ENCODE measurements at regions not wholly inside any gene's neighbourhood (a gene's known extent, or its start where the extent isn't known, plus 50 kb on each side); places are given as distances from the start of the nearest gene placed in this dataset.
"Not testable (repeated sequence)": the region's sequence is repeated elsewhere in the genome, so short reads cannot be mapped to it uniquely, and the experiment has no call there.

GRCh38 chr9:13443346-13444244 lies 164.1 kb upstream of the MPDZ start:
- no peak for DNase-seq (ENCODE audit: low spot score)

- no peak for DNase-seq (ENCODE audit: low spot score)
These were observed 160.4 kb upstream of the MPDZ start for GRCh38 chr9:13439685-13440476.

- no peak for DNase-seq (ENCODE audit: low spot score)
These were observed 158.4 kb upstream of the MPDZ start for GRCh38 chr9:13437866-13438265.

- no peak for DNase-seq (ENCODE audit: low spot score)
These were observed 157.1 kb upstream of the MPDZ start for GRCh38 chr9:13436591-13436990.

GRCh38 chr9:13433453-13433852 lies 154.0 kb upstream of the MPDZ start:
- not testable (repeated sequence) for DNase-seq (ENCODE audit: low spot score)

GRCh38 chr9:13432904-13433303 lies 153.4 kb upstream of the MPDZ start:
- no peak for DNase-seq (ENCODE audit: low spot score)

GRCh38 chr9:13431692-13432091 lies 152.2 kb upstream of the MPDZ start:
- DNase-seq (ENCODE audit: low spot score) = no peak

GRCh38 chr9:13431222-13431536 lies 151.7 kb upstream of the MPDZ start:
- no peak for DNase-seq (ENCODE audit: low spot score)

GRCh38 chr9:13430368-13431221 lies 151.1 kb upstream of the MPDZ start:
- no peak for DNase-seq (ENCODE audit: low spot score)

GRCh38 chr9:13429301-13430190 lies 150.1 kb upstream of the MPDZ start:
- DNase-seq (ENCODE audit: low spot score) = no peak

- DNase-seq (ENCODE audit: low spot score) = no peak
These were observed 149.3 kb upstream of the MPDZ start for GRCh38 chr9:13428766-13429165.

- no peak for DNase-seq (ENCODE audit: low spot score)
These were observed 148.1 kb upstream of the MPDZ start for GRCh38 chr9:13427587-13427986.

- DNase-seq (ENCODE audit: low spot score) = no peak
These were observed 147.1 kb upstream of the MPDZ start for GRCh38 chr9:13426606-13427005.

GRCh38 chr9:13424872-13425271 lies 145.4 kb upstream of the MPDZ start:
- no peak for DNase-seq (ENCODE audit: low spot score)

- no peak for DNase-seq (ENCODE audit: low spot score)
These were observed 144.7 kb upstream of the MPDZ start for GRCh38 chr9:13424204-13424603.

- no peak for DNase-seq (ENCODE audit: low spot score)
These were observed 134.9 kb upstream of the MPDZ start for GRCh38 chr9:13414349-13414748.

- no peak for DNase-seq (ENCODE audit: low spot score)
These were observed 132.8 kb upstream of the MPDZ start for GRCh38 chr9:13412331-13412730.

- DNase-seq (ENCODE audit: low spot score) = no peak
These were observed 132.3 kb upstream of the MPDZ start for GRCh38 chr9:13411791-13412190.

- no peak for DNase-seq (ENCODE audit: low spot score)
These were observed 131.1 kb upstream of the MPDZ start for GRCh38 chr9:13410566-13411031.

- no peak for DNase-seq (ENCODE audit: low spot score)
These were observed 118.2 kb upstream of the MPDZ start for GRCh38 chr9:13397661-13398060.

- no peak for DNase-seq (ENCODE audit: low spot score)
These were observed 117.7 kb upstream of the MPDZ start for GRCh38 chr9:13397220-13397619.

Data from ecto neural progenitor cell (in vitro differentiated cells).